OCI-M2 (cell line): ENCODE measurements at regions not wholly inside any gene's neighbourhood (a gene's known extent, or its start where the extent isn't known, plus 50 kb on each side); places are given as distances from the start of the nearest gene placed in this dataset.
"Not testable (repeated sequence)": the region's sequence is repeated elsewhere in the genome, so short reads cannot be mapped to it uniquely, and the experiment has no call there.

Experiments used
- DNase-seq: peaks from one replicate; lab custom pipeline; 2025; ENCODE audit not compliant: unreplicated experiment; lab: John Stamatoyannopoulos, UW

DNA sequence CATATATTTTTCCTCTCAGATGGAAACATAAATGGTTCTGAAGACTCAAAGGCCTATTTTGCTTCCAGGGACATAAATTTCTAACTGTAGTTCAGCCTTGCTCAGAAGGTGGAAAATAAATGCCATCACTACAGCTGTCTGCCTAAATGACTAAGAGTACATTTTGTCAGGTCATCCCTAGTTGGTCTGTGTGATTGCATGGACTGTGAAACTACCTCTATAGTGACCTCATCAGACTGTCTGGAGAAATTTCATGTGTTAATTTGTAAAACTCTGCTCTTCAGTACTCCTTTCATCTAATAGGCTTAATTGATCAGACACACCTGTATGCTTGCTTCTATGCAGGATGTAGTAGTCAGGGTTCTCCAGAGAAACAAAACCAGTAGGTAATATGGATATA, 886.9 kb downstream of the AMY1C start:
- DNase-seq, result no peak

DNA sequence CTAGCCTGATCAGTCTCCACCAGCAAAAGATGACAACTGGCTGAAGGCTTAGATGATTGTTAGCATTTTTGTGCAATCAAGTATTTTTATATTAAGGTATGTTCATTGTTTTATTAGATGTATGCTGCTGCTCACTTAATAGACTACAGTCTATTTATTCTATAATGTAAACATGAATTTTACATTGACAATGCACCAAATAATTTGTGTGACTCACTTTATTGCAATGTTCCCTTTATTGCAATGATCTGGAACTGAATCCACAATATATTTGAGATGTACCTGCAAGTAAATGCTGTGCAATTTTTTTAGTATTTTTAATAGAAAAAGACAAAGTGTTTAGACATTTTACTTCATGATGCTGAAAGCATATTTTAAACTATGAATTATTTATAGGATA, 896.5 kb downstream of the AMY1C start:
- DNase-seq, result no peak

DNA sequence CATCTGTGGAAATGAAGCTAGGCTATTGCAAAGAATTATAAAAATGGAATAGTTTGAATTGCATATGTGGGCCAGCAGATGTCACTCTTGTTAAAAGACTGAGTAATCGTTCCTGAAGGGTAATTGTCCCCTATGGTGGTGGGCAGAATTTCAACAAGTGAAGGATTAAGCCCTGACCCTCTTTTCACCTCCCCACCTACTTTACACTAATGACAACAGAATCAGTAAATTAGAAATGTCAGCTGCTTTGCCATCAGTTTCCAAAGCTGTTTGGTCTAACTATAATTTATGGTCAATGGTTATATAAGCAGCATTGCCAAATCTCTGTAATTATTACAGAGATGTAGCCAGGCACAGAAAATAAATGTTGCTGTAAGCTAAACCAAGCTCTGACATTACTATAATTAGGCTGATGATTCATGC, 898.6 kb downstream of the AMY1C start:
- DNase-seq, result no peak

DNA sequence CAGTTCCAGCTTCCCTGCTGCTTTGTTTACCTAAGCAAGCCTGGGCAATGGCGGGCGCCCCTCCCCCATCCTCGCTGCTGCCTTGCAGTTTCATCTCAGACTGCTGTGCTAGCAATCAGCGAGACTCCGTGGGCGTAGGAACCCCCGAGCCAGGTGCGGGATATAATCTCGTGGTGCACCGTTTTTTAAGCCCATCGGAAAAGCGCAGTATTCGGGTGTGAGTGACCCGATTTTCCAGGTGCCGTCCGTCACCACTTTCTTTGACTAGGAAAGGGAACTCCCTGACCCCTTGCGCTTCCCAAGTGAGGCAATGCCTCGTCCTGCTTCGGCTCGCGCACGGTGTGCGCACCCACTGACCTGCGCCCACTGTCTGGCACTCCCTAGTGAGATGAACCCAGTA, 914.7 kb downstream of the AMY1C start:
- not testable (repeated sequence) for DNase-seq

DNA sequence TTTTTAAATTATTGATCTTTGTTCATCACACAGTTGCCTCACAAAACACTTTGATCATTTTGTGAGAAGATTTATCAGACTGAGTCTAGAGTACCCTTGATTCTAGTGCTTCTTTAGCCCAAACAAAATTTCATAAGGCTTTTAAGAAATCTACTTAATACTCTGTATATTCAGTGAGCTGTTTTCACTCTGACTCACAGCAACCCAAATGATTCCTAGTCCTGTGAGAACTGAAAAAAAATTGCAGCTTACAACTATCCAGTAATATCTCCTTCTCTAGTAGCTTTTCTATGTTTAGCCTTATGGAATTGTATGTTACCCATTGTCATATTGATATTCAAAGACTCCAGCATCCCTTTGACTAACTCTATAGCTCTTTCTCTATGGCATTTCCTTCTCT, 915.6 kb downstream of the AMY1C start:
- DNase-seq, result no peak

DNA sequence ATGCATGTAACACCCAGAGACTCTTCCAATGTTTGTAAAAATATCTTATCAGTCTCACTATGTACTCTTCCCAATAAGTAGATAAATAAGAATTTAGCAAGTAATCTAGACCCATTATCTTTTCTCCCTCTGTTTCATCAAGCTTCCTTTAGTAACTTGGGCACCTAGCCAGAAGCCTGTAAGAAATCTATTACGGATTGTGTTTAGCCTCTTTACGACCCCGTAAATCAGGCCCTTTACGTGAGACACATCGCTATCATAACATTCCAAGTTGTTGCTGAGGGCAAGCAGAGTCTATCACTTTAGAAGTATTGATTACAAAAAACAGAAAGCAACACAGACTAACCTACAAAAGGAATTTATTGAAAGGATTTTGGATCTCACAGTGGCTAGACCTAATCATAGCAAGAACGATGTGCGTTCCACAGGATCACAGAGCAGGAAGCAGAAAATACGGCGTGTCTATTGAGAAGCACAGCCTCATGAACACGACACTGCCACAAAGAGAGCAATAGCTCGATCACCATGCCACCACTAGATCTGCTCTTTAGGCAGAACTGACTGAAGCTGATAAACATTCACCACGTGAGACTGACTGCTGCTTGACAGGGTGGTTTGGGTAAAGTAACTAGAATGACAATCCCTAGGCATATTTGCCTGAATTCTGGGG, 922.1 kb downstream of the AMY1C start:
- DNase-seq, result no peak

DNA sequence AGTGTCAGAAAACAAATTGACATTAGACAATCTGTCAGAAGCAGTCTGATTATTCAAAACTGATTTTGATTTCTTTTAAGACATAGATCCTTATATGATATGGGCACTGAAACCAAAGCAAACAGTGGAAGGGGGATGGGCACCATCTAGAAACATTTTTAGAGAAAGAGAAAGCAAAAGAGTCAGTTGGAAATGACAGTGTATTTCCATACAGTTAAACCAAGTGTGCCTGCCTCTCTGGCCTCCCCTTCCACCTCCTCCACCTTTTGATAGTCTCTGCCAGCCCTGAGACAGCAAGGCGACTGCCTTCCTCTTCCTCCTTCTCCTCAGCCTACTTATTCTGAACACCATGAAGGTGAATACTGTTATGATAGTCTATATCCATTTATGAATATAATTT, 949.7 kb downstream of the AMY1C start:
- DNase-seq, result no peak

DNA sequence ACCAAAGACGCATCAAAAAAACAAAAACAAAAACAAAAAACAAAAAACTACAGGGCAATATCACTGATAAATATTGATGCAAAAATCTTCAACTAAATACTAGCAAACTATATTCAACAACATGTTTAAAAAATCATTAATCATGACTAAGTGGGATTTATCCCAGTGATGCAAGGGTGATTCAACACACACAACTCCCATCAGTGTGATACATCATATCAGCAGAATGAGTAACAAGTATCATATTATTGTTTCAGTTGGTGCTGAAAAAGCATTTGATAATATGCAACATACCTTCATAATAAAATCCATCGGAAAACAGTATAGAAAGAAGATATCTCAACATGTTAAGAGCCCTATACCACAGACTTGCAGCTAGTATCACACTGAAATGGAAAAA, 953.0 kb downstream of the AMY1C start:
- no peak for DNase-seq

DNA sequence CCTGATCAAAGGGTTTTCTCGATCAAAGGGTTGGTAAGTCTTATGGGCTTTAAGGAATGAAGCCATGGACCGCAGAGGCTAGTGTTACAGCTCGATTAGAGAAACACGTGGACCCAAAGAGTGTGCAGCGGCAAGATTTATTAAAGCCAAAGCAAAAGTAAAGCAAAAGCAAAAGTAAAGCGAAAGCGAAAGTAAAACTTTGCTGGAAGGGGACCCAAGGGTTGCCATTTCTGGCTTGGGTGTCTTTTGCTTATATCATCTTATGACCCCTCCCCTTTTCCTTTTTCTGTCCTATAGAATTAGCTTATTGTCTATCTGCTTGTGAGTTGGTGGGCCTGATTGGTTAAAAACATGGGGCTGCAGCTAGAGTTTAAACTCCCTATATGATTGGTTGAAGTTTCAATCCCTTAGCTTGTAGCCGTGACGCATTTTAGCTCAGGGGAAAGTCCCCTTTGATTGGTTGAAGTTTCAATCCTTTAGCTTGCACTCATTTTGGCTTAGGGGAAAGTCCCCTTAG, 957.0 kb downstream of the AMY1C start:
- no peak for DNase-seq

DNA sequence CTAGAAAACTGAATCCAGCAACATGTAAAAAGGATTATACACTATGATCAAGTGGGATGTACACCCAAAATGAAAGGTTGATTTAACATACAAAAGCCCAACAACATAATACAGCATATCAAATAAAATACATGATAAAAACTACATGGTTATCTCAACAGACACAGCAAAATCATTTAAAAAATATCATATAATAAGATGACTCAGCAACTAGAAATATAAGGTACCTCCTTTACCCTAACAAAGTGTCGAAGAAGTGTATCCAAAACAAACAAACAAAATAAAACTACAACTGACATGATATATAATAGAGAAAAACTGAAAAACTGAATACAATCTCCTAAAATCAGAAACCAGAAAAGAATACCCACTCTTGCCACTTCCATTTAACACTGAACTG, 969.1 kb downstream of the AMY1C start:
- no peak for DNase-seq

DNA sequence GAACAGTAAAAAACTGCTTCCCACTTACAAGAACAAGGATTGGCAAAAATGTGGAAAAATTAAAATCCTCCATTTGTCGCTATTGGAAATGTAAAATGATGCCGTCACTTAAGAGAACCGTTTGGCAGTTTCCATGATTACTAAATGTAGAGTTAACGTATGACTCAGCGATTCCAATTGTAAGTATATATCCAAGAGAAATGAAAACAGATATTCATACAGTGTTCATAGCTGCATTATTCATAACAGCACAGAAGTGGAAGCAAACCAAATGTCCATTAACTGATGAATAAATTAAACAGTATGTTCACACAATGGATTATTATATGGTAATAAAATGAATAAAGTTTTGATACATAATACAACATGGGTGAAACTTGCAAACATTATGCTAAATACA, 971.0 kb downstream of the AMY1C start:
- no peak for DNase-seq

DNA sequence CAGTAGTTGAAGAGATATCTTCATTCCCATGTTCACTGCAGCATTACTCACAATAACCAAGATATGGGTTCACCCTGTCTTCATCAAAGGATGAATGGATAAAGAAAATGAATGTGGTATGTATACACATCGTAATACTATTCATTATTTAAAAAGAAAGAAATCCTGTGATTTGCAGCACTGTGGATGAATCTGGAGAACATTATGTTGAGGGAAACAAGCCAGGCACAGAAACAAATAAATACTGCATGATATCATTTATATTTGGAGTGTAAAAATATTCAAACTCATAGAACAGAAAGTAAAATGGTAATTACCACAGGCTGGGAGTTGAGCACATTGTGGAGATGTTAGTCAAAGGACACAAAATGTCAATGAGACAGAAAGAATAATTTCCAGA, 977.2 kb downstream of the AMY1C start:
- DNase-seq, result no peak

DNA sequence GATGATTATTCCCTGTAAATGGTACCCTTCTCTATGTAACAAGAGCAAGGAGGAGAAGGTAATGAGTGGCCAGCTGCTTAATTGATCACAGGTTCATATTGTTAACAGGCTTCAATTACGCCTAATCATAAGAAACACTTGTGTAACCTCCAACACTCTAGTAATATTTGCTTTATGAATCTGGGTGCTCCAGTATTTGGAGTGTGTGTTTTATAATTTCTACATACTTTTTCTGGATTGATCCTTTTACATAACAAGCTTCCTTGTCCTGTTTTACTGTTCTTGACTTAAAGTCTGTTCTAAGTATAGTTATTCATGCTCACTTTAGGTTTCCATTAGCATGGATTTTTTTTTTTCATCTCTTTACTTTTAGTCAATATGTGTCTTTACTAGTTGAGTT, 984.2 kb downstream of the AMY1C start:
- no peak for DNase-seq

DNA sequence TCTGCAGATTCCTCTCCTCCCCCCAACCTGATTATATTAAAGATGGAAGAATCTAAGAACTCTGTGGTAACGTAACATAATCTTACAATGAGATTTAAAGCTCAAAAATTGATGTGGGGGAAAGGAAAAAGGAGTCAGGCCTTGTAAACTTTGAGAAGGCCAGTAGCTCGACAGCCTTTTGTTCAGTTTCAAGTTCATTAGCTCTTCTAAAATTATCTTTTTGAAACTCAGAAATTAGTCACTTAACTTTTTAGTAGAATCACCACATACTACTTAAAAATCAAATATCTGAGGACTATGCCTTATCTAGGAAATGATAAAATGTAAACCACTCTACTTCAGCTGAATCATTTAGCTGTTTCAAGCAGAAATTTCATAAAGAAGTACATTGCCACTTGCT, 996.2 kb downstream of the AMY1C start:
- DNase-seq, result no peak

DNA sequence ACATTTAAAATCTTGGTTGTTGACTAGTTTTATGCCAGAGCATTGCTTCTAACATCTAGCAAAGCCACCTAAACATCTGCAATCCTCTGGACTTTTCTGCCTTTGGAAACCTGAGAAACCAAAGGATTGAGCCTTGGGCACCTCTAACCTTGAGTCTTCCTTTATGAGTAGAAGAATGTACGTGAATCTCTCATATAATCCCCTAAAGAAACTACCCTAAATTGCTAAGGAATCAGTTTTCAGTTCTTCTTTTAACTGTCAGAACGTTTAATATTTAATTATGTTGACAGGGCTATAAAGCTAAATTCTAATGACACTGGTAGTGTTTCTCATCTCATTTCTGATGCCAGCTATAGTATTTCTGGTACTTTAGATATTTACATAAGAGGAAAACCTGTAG, 997.3 kb downstream of the AMY1C start:
- DNase-seq, result no peak

DNA sequence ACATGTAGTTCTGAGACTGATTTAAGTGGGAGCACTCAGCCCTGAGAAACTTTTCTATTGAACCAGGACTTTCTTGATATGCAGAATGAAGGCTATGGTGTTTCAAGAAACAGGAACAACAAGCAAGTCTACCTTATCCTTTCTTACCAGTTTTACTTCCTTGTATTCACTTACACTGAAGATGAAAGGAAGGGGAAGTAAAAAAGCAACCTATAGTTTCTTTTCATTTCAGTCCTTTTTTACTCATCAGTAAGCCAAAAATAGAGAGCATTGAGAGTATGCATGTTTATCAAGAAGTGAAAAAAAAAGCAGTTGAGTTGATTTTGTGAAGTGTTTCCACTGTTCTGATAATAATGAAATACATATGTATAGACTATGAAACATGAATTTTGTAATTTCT, 1010.3 kb downstream of the AMY1C start:
- DNase-seq, result no peak

DNA sequence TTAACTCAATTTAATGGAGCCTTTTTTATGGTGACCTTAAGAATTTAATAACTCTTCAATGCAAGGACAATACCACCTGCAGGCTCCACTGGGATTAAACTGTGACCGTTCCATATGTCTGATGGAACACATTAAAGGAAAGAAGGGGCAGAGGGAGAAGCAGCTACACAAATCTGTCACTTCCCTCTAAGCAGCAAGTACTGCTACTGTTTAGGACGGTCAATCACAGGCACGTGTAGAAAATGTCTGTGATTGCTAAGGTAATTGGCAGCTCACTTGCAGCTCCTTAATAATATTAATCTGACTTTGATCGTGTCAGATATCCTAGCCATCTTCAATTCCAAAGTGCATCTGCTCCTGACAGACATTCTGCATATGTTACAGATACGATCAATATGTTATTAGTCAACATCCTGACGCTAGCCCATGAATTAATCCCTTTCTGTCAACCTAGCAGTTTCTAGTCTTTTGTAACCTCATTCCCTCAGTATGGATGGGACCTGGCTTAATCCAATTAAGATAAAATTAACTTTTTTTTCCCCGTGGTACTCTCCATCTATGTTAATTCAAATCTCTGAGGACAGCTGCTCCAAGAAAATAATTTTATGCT, 1012.4 kb downstream of the AMY1C start:
- no peak for DNase-seq

DNA sequence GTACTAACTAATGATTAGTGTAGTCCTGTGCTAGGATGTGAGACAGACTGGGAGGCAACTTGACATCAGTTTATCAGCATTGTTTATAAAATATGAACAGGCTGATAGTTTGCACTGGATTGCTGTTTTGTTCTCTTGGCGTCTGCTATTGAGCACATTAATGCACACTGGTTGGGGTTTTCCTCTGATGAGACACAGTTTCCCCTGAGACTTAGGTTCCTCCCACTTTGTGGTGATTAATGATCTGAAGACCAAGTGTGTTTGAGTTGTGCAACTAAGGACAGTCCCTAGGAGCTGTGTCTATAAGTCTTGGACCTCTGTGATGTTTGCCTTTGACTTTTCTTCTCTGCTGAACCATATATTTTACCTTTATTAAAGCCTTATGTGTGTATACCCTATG, 1015.4 kb downstream of the AMY1C start:
- DNase-seq, result no peak

DNA sequence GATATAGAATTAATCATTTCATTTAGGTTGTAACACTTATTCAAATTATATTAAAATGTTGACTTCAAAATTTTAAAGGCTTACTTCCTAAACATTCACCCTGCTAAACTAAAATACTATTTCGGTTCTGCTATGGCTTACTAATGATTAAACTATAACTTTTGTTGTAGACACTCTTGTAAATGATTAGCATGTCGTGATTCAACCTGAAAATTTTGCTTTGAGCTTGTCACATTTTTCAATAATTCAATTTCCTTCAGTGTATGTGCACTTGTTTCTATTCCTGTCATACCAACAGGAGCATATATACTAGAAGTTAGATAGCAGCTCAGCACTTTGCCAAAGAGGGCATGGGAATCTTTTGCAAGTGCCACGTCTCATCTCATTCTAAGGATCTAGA, 1018.8 kb downstream of the AMY1C start:
- no peak for DNase-seq

DNA sequence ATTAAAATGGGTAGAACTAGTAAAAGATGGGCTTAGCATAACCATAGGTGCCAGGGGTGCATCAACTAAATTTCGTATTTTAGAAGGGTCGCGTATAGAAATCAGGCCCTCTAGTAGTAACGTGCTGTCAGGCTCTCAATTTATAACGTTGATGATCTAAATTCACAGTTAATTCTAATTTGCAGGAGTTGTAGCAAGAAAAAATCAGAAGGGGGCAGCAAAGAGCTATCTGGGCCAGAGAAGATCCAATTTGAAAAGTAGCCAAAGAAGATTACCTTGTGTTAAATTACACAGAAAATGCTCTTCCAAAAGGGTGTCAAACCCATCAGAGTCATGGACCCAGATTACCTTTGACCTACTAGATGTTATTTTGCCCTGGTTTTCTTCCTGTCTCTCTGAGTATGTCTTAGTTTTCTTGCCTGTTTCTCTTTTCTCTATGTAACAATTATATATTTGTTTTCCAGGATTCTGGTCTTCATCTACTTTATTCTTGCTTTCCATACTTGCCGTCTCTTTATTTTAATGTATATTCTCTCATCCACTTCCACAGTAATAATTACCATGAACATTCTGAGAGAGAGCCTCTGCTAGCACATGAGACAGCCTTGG, 1030.9 kb downstream of the AMY1C start:
- no peak for DNase-seq

DNA sequence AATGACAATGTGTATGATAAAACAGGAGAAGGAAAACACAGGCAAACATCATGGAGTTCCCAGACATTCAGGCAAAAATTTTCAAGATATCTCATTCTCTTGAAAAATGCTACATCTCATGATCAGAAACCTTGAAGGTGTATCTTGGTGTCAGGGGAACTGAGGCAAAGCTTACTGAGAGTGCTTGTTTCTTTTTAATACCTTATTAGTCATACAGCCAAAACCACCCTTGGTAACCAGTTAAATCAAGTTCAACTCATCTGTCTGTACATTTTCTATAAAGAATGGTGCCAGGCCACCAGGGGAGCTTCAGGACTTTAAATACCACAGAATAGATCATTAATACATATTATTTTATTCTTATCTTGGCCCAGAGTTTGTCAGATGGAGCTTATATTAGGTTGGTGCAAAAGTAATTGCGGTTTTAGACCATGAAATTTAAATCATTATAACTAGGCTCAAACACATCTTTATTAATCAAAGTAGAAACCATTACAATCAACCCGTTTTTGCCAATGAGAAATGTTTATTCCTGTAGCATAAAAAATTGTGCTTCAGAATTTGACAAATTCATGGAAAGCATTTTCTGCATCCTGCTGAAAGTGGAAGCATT, 1036.0 kb downstream of the AMY1C start:
- no peak for DNase-seq

DNA sequence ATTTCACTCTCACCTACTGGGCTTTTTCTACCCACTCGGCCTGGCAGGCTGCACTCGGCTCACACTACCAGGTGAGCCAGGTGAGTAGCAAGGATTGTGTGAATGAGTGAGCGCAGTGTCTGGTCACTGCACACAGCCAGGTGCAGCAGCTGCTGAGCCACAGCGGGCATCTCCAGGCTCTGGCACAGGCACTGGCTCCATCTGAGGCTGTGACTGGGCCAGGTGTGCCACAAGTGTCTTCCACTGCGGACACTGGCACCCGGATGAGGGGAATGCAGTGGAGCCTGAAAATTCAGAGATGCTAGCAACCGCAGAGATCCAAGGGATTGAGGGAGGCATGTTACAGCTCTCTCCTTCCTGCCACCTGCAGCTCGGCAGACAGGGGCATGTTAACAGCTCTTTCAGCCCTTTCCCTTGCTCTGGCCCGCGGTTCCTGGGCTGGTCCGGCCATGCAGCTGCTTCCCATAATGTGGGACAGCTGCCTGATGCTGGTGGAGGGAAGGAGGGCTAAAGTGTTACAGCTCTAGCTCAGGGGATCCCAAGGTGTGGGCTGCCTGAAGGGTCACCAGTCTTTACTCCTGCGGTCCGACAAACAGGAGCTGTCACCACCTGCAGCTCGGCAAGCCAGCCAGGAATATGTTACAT, 1038.3 kb downstream of the AMY1C start:
- no peak for DNase-seq
